GM19043 (cell line): ENCODE measurements at regions not wholly inside any gene's neighbourhood (a gene's known extent, or its start where the extent isn't known, plus 50 kb on each side); places are given as distances from the start of the nearest gene placed in this dataset.

Source experiments
- ATAC-seq: cut with Tn5 transposase; IDR thresholded peaks from one replicate; pipeline ENCODE4 v1.9.1; 2021; ENCODE audit warnings: low read depth; ENCODE audit not compliant: unreplicated experiment

GRCh38 chr11:112398798-112399478, 138.3 kb upstream of the PLET1 start:
- ATAC-seq: no peak

GRCh38 chr11:112400476-112401014, 139.9 kb upstream of the PLET1 start:
- no peak for ATAC-seq

- ATAC-seq: no peak
Measured at GRCh38 chr11:112401036-112401769, 140.5 kb upstream of the PLET1 start.

- no peak for ATAC-seq
Measured at GRCh38 chr11:112403432-112403831, 142.8 kb upstream of the PLET1 start.

- ATAC-seq: no peak
Measured at GRCh38 chr11:112404112-112404511, 143.5 kb upstream of the PLET1 start.

GRCh38 chr11:112408517-112408916, 147.9 kb upstream of the PLET1 start:
- no peak for ATAC-seq

- no peak for ATAC-seq
Measured at GRCh38 chr11:112410325-112410724, 149.7 kb upstream of the PLET1 start.

- no peak for ATAC-seq
Measured at GRCh38 chr11:112412383-112412782, 151.7 kb upstream of the PLET1 start.

- no peak for ATAC-seq
Measured at GRCh38 chr11:112417339-112417738, 156.7 kb upstream of the PLET1 start.

- no peak for ATAC-seq
Measured at GRCh38 chr11:112418438-112418837, 157.8 kb upstream of the PLET1 start.

GRCh38 chr11:112421879-112422278, 161.2 kb upstream of the PLET1 start:
- no peak for ATAC-seq

- no peak for ATAC-seq
Measured at GRCh38 chr11:112425121-112425520, 164.5 kb upstream of the PLET1 start.

GRCh38 chr11:112437096-112437495, 176.4 kb upstream of the PLET1 start:
- ATAC-seq: no peak

- no peak for ATAC-seq
Measured at GRCh38 chr11:112439614-112440013, 179.0 kb upstream of the PLET1 start.

GRCh38 chr11:112440518-112440917, 179.9 kb upstream of the PLET1 start:
- ATAC-seq: no peak

GRCh38 chr11:112448168-112448567, 187.5 kb upstream of the PLET1 start:
- ATAC-seq: no peak

- no peak for ATAC-seq
Measured at GRCh38 chr11:112448806-112449205, 188.1 kb upstream of the PLET1 start.

- no peak for ATAC-seq
Measured at GRCh38 chr11:112451250-112451649, 190.6 kb upstream of the PLET1 start.

GRCh38 chr11:112453601-112454577, 193.2 kb upstream of the PLET1 start:
- ATAC-seq: no peak

GRCh38 chr11:112454841-112455240, 194.2 kb upstream of the PLET1 start:
- ATAC-seq: no peak

GRCh38 chr11:112455791-112456190, 195.1 kb upstream of the PLET1 start:
- no peak for ATAC-seq
